ENCODE measurements at regions not wholly inside any gene's neighbourhood (a gene's known extent, or its start where the extent isn't known, plus 50 kb on each side); places are given as distances from the start of the nearest gene placed in this dataset.

- H3K4me3 ChIP-seq (ENCODE audit: low read depth, low read length) = no peak overlapping the region
- TF ChIP-seq CTCF (IDR thresholded peaks at IDR 0.05; ENCODE audit: low read depth, low read length) = no peak
Measured at GRCh38 chr10:125340903-125341302, 180.5 kb upstream of the CTBP2 start.

GRCh38 chr10:125337510-125337909, 177.1 kb upstream of the CTBP2 start:
- no peak overlapping the region for H3K4me3 ChIP-seq (ENCODE audit: low read depth, low read length)
- TF ChIP-seq CTCF (IDR thresholded peaks at IDR 0.05; ENCODE audit: low read depth, low read length) = no peak

- H3K4me3 ChIP-seq (ENCODE audit: low read depth, low read length) = no peak overlapping the region
- no peak for TF ChIP-seq CTCF (IDR thresholded peaks at IDR 0.05; ENCODE audit: low read depth, low read length)
Measured at GRCh38 chr10:125334545-125334944, 174.2 kb upstream of the CTBP2 start.

GRCh38 chr10:125333769-125334168, 173.4 kb upstream of the CTBP2 start:
- TF ChIP-seq CTCF (IDR thresholded peaks at IDR 0.05; ENCODE audit: low read depth, low read length) = no peak
- no peak overlapping the region for H3K4me3 ChIP-seq (ENCODE audit: low read depth, low read length)

GRCh38 chr10:125333209-125333591, 172.8 kb upstream of the CTBP2 start:
- TF ChIP-seq CTCF (IDR thresholded peaks at IDR 0.05; ENCODE audit: low read depth, low read length) = no peak
- no peak overlapping the region for H3K4me3 ChIP-seq (ENCODE audit: low read depth, low read length)

GRCh38 chr10:125332548-125333208, 172.3 kb upstream of the CTBP2 start:
- TF ChIP-seq CTCF (IDR thresholded peaks at IDR 0.05; ENCODE audit: low read depth, low read length) = no peak
- no peak overlapping the region for H3K4me3 ChIP-seq (ENCODE audit: low read depth, low read length)

- no peak for TF ChIP-seq CTCF (IDR thresholded peaks at IDR 0.05; ENCODE audit: low read depth, low read length)
- H3K4me3 ChIP-seq (ENCODE audit: low read depth, low read length) = no peak overlapping the region
Measured at GRCh38 chr10:125331056-125331455, 170.7 kb upstream of the CTBP2 start.

Measured in WI38 (cell line).